ENCODE measurements at regions not wholly inside any gene's neighbourhood (a gene's known extent, or its start where the extent isn't known, plus 50 kb on each side); places are given as distances from the start of the nearest gene placed in this dataset.

GRCh38 chr6:62974452-62974851 lies 236.8 kb upstream of the FKBP1C start:
- H3K27ac Mint-ChIP-seq, result no peak overlapping the region
- H3K27me3 Mint-ChIP-seq (ENCODE audit: insufficient read depth, low read depth, poor library complexity), result peaks cover 3% of the 10 kb centered on the region
- Histone ChIP-seq H2AFZ (no peak overlapping the region), H3K27me3 (ENCODE audit: insufficient read depth) (no peaks in the 10 kb centered on the region), H3K4me3 (no peak overlapping the region), H3K27ac (ENCODE audit: low read depth) (no peak overlapping the region), H4K20me1 (replicated peaks; ENCODE audit: insufficient read depth) (no peaks in the 10 kb centered on the region), H3F3A (replicated peaks; ENCODE audit: low read depth) (no peaks in the 10 kb centered on the region), H3K79me2 (replicated peaks; ENCODE audit: insufficient read depth) (no peaks in the 10 kb centered on the region), H3K9me2 (ENCODE audit: insufficient read depth) (no peaks in the 10 kb centered on the region), H3K4me2 (no peak overlapping the region), H3K36me3 (ENCODE audit: insufficient read depth) (no peaks in the 10 kb centered on the region), H3K4me1 (ENCODE audit: insufficient read depth) (no peaks in the 10 kb centered on the region)
- DNase-seq (ENCODE audit: low spot score), result no peak
- ATAC-seq, result no peak
- H3K4me3 Mint-ChIP-seq, result no peak overlapping the region
- H3K4me1 Mint-ChIP-seq, result no peaks in the 10 kb centered on the region
- TF ChIP-seq ZNF462 (CRISPR knock-in tag; IDR thresholded peaks at IDR 0.05), result no peak
- H3K36me3 Mint-ChIP-seq (ENCODE audit: low read depth), result no peaks in the 10 kb centered on the region
- peaks cover 10% of the 10 kb centered on the region for H3K9me3 Mint-ChIP-seq

- H3K36me3 Mint-ChIP-seq (ENCODE audit: low read depth), result no peaks in the 10 kb centered on the region
- H3K9me2 ChIP-seq (ENCODE audit: insufficient read depth), result no peaks in the 10 kb centered on the region
- no peaks in the 10 kb centered on the region for H3K36me3 ChIP-seq (ENCODE audit: insufficient read depth)
- no peaks in the 10 kb centered on the region for H3F3A ChIP-seq (replicated peaks; ENCODE audit: low read depth)
- no peak overlapping the region for H3K27ac ChIP-seq (ENCODE audit: low read depth)
- H3K79me2 ChIP-seq (replicated peaks; ENCODE audit: insufficient read depth), result no peaks in the 10 kb centered on the region
- H3K4me1 ChIP-seq (ENCODE audit: insufficient read depth), result no peaks in the 10 kb centered on the region
- H3K4me3 Mint-ChIP-seq, result no peak overlapping the region
- no peak for ATAC-seq
- no peaks in the 10 kb centered on the region for H3K27me3 ChIP-seq (ENCODE audit: insufficient read depth)
- peaks cover 3% of the 10 kb centered on the region for H3K27me3 Mint-ChIP-seq (ENCODE audit: insufficient read depth, low read depth, poor library complexity)
- H2AFZ ChIP-seq, result no peak overlapping the region
- no peaks in the 10 kb centered on the region for H3K4me1 Mint-ChIP-seq
- no peak overlapping the region for H3K27ac Mint-ChIP-seq
- H4K20me1 ChIP-seq (replicated peaks; ENCODE audit: insufficient read depth), result no peaks in the 10 kb centered on the region
- no peak overlapping the region for H3K4me3 ChIP-seq
- DNase-seq (ENCODE audit: low spot score), result no peak
- H3K9me3 Mint-ChIP-seq, result peaks cover 12% of the 10 kb centered on the region
- no peak for TF ChIP-seq ZNF462 (CRISPR knock-in tag; IDR thresholded peaks at IDR 0.05)
- no peak overlapping the region for H3K4me2 ChIP-seq
Observed at GRCh38 chr6:62976566-62976965, 234.7 kb upstream of the FKBP1C start.
